Small intestine (tissue), 7 donors: ENCODE measurements at regions not wholly inside any gene's neighbourhood (a gene's known extent, or its start where the extent isn't known, plus 50 kb on each side); places are given as distances from the start of the nearest gene placed in this dataset.
"Not testable (repeated sequence)": the region's sequence is repeated elsewhere in the genome, so short reads cannot be mapped to it uniquely, and the experiment has no call there.

Source experiments
- DNase-seq, 2 donors: peaks; one replicate each; pipeline versions ENCODE4 v3.0.0 to v3.0.0-alpha.2; 2013
- FAIRE-seq: peaks from 2 replicates; lab custom pipeline; 2012; peaks lifted over from hg19 to GRCh38; lab: Jason Lieb, UNC
- H3K27ac ChIP-seq, 3 donors: one replicate each; pipeline ENCODE4 v1.5.1; 2013; ENCODE audit warnings: low read length in 2 of 3, mild to moderate bottlenecking in 2 of 3, control low read depth in 1 of 3, inconsistent platforms in 1 of 3, low read depth in 1 of 3, moderate library complexity in 1 of 3
- H3K27me3 ChIP-seq, 3 donors: one replicate each; pipeline ENCODE4 v1.6.1; 2013; ENCODE audit warnings: low read length in 3 of 3, inconsistent platforms in 1 of 3; ENCODE audit not compliant: control insufficient read depth in 3 of 3, insufficient read depth in 3 of 3
- H3K36me3 ChIP-seq, 3 donors: one replicate each; pipeline ENCODE4 v1.6.1; 2013; ENCODE audit warnings: low read length in 3 of 3, inconsistent platforms in 1 of 3, low read depth in 1 of 3, mild to moderate bottlenecking in 1 of 3, moderate library complexity in 1 of 3; ENCODE audit not compliant: control insufficient read depth in 3 of 3, insufficient read depth in 2 of 3
- H3K4me1 ChIP-seq, 3 donors: one replicate each; pipeline ENCODE4 v1.6.1; 2013; ENCODE audit warnings: low read length in 2 of 3, inconsistent platforms in 1 of 3, low read depth in 1 of 3, mild to moderate bottlenecking in 1 of 3, moderate library complexity in 1 of 3; ENCODE audit not compliant: control insufficient read depth in 3 of 3, insufficient read depth in 2 of 3
- H3K4me3 ChIP-seq, 3 donors: one replicate each; pipeline ENCODE4 v1.5.1; 2013; ENCODE audit warnings: low read length in 3 of 3, control low read depth in 1 of 3, inconsistent platforms in 1 of 3, low read depth in 1 of 3, mild to moderate bottlenecking in 1 of 3, moderate library complexity in 1 of 3
- H3K9me3 ChIP-seq, 2 donors: one replicate each; pipeline ENCODE4 v1.6.1; 2013; ENCODE audit warnings: low read depth in 1 of 2, low read length in 1 of 2; ENCODE audit not compliant: control insufficient read depth in 2 of 2, insufficient read depth in 1 of 2
- WGBS, 3 donors: extraction: QIAGEN DNeasy Blood & Tissue Kit; methylation state at CpG; one replicate each; pipeline ENCODE4 v1.1.7; 2013; 5-methylcytosine and 5-hydroxymethylcytosine counted together
- donor health status: healthy with polysubstance abuse.
- donor health status: control.
- donor health status: control.
- donor health status: Bipolar disorder and iron deficiency.
- donor health status: healthy.

DNA sequence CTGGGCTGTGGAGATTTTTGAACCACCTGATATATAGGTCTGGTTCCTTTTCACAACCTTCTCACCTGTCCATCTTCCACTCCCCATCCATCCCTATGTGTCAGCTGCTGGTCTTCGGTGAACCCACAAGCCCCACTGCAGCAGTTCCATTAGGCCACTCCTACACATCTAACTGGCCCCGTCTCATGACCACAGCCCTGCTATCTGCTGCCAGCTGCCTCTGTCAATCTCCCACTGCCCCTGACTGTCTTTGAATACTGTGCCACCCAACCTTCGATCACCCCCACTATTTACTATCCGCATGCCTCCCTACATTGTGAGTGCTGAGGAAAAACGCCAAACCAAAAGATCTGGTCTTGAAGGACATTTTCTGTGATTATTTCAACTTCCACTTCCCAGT, 795.4 kb downstream of the IGSF11 start:
- H3K4me3 ChIP-seq, result no peak overlapping the region
- no peak overlapping the region for H3K27ac ChIP-seq
- no peak for DNase-seq
- 89 to 91% (median 90%) methylated on average over 5 of the region's 5 CpGs for WGBS, 3 donors
- FAIRE-seq, result no peak
- H3K4me1 ChIP-seq, result no peaks in the 10 kb centered on the region
- H3K27me3 ChIP-seq, result no peaks in the 10 kb centered on the region
- H3K9me3 ChIP-seq, result peaks cover 0 to 2% of the 10 kb centered on the region in 2 donors
- H3K36me3 ChIP-seq, result no peaks in the 10 kb centered on the region

DNA sequence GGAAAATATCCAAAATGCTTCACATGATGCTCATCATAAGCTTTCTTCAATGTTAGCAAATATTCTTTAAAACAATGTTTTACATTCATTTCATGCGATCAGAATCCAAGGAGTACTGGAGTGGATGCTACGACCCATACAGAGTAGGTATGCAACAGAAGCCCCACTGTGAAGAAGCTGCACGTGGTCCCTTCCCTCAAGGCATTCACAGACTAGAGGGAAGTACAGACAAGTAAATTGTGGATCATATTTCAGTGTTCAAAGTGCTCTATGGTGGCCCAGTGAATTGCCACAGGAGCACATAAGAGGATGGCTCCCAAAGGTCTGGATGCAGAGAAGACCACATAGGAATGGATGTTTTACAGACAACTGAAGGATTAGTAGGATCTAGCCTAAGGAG, 789.9 kb downstream of the IGSF11 start:
- no peaks in the 10 kb centered on the region for H3K27me3 ChIP-seq
- FAIRE-seq (no peak), DNase-seq (no peak)
- H3K36me3 ChIP-seq, result no peaks in the 10 kb centered on the region
- H3K4me3 ChIP-seq, result no peak overlapping the region
- no peaks in the 10 kb centered on the region for H3K9me3 ChIP-seq
- 53 to 69% (median 61%) methylated on average over 3 of the region's 3 CpGs for WGBS, 3 donors
- no peak overlapping the region for H3K27ac ChIP-seq
- no peaks in the 10 kb centered on the region for H3K4me1 ChIP-seq

DNA sequence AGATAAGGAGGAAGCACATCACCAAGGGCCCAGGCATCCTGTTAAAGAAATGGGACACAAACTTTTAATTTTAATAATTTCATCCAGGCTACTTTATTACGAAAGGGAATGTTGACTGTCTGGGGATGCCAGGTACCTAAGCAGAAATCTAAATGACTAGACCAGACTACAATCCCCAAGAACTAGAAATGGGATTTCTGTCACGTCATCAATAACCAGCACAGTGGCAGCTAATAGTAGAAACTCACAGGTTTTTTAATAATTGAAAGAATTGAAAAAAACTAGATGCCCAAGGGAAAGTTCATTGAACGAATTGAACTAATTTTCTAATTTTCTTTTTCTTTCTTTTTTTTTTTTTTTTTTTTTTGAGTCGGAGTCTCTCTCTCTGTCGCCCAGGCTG, 789.3 kb downstream of the IGSF11 start:
- FAIRE-seq, result no peak
- Histone ChIP-seq H3K4me3 (no peak overlapping the region), H3K9me3 (no peaks in the 10 kb centered on the region), H3K27ac (no peak overlapping the region), H3K27me3 (no peaks in the 10 kb centered on the region), H3K4me1 (no peaks in the 10 kb centered on the region), H3K36me3 (no peaks in the 10 kb centered on the region)
- WGBS, 3 donors, result 79 to 86% (median 81%) methylated on average over 5 of the region's 5 CpGs
- DNase-seq, result no peak

DNA sequence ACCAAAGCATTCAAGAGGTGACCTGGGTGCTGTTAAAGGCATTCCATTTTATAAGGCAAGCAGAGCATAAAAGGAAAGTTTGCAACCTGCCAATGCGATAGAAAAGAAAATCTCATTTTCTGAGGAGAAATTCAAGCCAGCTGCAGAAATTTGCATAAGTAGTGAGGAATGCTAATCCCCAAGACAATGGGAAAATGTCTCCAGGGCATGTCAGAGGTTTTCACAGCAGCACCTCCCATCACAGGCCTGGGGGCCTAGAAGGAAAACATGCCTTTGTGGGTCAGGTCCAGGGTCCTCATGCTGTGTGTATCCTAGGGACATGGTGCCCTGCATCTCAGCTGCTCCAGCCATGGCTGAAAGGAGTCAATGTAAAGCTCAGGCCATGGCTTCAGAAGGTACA, 775.8 kb downstream of the IGSF11 start:
- H3K9me3 ChIP-seq, FAIRE-seq, H3K27ac ChIP-seq, H3K27me3 ChIP-seq, DNase-seq, H3K36me3 ChIP-seq, H3K4me1 ChIP-seq, H3K4me3 ChIP-seq: not testable (repeated sequence)
- WGBS, 3 donors, result 92 to 95% (median 95%) methylated on average over 1 of the region's 1 CpG

DNA sequence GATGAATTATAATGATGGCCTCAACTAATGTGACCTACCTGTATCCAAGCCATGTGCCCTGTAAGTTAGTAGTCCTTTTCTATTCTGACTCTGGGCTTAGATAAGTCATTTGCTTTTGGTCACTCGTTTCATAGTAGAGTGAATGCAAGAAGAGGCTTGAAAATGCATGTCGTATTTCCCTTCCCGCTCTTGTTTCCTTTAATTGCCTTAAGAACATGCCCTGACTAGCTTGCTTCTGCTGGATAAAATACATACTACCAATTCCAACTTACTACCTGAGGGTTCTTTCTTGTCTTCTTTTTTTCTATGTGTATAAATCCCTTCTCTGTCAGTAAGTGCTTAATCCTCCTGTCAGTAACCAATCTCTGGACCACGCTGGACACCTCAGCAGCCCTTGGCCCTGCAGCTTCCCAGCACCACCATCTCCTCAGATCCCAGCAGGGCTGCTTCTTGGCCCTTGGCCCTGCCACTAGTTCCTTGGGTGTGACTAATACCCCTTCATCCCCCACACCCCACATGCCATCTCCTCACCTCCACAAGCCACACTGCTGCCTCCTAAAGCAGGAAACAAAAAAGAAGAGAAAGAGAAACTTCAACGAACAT, 771.7 kb downstream of the IGSF11 start:
- Histone ChIP-seq H3K4me3 (no peak overlapping the region), H3K27ac (no peak overlapping the region), H3K36me3 (no peaks in the 10 kb centered on the region), H3K9me3 (peaks cover 0 to 8% of the 10 kb centered on the region in 2 donors), H3K27me3 (no peaks in the 10 kb centered on the region), H3K4me1 (no peaks in the 10 kb centered on the region)
- DNase-seq (no peak), FAIRE-seq (no peak)
- 74 to 79% (median 76%) methylated on average over 5 of the region's 5 CpGs for WGBS, 3 donors

DNA sequence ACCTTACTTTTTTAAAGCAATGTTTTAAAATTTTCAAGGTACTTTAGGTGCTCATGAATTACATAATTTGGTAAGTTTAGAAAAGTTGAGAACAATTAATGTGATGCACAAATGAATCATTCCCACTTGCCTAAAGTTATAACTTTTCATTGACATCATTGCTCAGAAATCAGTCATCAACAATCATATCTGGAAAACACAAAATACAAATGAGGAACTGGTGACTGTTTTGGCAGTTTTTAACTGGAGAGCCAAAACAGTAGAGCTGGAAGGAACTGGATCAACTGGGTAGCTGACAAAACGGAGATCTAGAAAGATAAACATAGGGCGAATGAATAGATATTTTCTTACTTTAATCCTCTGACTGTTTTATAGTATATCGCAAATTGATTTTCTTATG, 767.1 kb downstream of the IGSF11 start:
- Histone ChIP-seq H3K4me1 (no peaks in the 10 kb centered on the region), H3K4me3 (no peak overlapping the region), H3K27me3 (no peaks in the 10 kb centered on the region), H3K36me3 (no peaks in the 10 kb centered on the region), H3K9me3 (peaks cover 0 to 10% of the 10 kb centered on the region in 2 donors), H3K27ac (no peak overlapping the region)
- WGBS, 3 donors, result 82 to 87% (median 84%) methylated on average over 3 of the region's 3 CpGs
- DNase-seq, result no peak
- FAIRE-seq, result no peak

DNA sequence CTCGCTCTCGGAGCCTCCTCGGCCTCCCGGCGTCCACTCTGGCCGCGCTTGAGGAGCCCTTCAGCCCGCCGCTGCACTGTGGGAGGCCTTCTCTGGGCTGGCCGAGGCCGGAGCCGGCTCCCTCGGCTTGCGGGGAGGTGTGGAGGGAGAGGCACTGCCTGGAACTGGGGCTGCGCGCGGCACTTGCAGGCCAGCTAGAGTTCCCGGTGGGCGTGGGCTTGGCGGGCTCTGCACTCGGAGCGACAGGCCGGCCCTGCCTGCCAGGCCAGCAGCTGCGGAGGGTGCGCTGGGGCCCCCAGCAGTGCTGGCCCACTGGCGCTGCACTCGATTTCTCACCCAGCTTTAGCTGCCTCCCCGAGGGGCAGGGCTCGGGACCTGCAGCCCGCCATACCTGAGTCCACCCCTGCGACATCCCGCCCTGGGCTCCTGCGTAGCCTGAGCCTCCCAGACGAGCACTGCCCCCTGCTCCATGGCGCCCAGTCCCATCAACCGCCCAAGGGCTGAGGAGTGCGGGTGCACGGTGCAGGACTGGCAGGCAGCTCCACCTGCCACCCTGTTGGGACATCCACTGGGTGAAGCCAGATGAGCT, 765.0 kb downstream of the IGSF11 start:
- Histone ChIP-seq H3K27ac (no peak overlapping the region), H3K36me3 (no peaks in the 10 kb centered on the region), H3K9me3 (peaks cover 0 to 12% of the 10 kb centered on the region in 2 donors), H3K4me1 (no peaks in the 10 kb centered on the region), H3K27me3 (no peaks in the 10 kb centered on the region), H3K4me3 (no peak overlapping the region)
- WGBS, 3 donors, result 92 to 96% (median 94%) methylated on average over 29 to 38 of the region's 38 CpGs
- FAIRE-seq (no peak), DNase-seq (no peak)

DNA sequence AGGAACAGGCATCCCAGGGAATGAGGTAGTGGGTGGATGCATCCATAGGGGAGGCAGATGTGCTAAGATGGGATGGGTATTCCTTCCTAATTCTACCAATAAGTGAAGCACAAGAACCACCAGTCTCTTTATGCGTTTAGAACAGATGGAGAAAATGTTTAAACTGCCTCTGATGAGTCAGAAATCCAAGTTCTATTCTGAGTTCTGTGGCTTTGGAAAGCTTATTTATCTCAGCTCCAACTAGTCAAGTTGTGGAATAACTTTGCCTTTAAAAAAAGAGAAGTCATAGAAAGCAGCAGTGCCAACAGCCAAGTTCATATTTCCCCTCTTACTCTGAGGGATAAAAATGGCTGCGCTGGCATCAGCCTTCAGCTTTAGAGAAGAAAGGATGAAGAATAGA, 761.7 kb downstream of the IGSF11 start:
- Histone ChIP-seq H3K4me3 (no peak overlapping the region), H3K27ac (no peak overlapping the region), H3K36me3 (no peaks in the 10 kb centered on the region), H3K9me3 (peaks cover 0 to 7% of the 10 kb centered on the region in 2 donors), H3K27me3 (no peaks in the 10 kb centered on the region), H3K4me1 (no peaks in the 10 kb centered on the region)
- 64 to 87% (median 79%) methylated on average over 2 of the region's 2 CpGs for WGBS, 3 donors
- DNase-seq (no peak), FAIRE-seq (no peak)

DNA sequence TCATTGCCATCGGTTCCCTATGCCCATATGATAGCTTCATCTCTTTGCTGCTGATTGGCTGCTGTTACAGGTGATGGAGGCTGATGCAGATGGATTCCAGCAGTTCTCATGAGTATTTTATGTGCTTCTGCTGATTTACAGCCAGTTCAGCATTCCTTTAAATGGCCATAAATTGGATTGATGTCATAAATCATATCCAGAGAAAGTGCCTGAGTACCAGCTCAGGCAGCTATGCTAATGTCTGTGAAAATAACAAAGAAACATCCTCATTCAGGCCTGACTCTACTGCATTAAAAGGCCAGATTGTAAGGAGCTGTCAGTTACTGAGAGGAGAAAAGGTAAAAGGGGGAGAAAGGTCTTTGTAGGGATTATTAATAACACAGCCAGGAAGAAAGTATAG, 756.8 kb downstream of the IGSF11 start:
- WGBS, 3 donors, result 72 to 86% (median 76%) methylated on average over 1 of the region's 1 CpG

More for the DNA sequence above, 756.8 kb downstream of the IGSF11 start:
- Histone ChIP-seq H3K27me3 (no peaks in the 10 kb centered on the region), H3K4me1 (no peaks in the 10 kb centered on the region), H3K36me3 (no peaks in the 10 kb centered on the region), H3K27ac (no peak overlapping the region), H3K9me3 (peaks cover 0 to 2% of the 10 kb centered on the region in 2 donors), H3K4me3 (no peak overlapping the region)
- FAIRE-seq (no peak), DNase-seq (no peak)
